Liver (tissue), 8 donors: ENCODE measurements at regions not wholly inside any gene's neighbourhood (a gene's known extent, or its start where the extent isn't known, plus 50 kb on each side); places are given as distances from the start of the nearest gene placed in this dataset.

Experiments
- DNase-seq: peaks from one replicate; pipeline ENCODE4 v3.0.0-alpha.2; 2017; ENCODE audit warnings: low spot score
- H3K27ac ChIP-seq, 2 donors: one replicate each; pipeline ENCODE4 v1.7.0; 2013; ENCODE audit warnings: inconsistent platforms in 2 of 2, low read length in 2 of 2, control low read depth in 1 of 2, low read depth in 1 of 2, mild to moderate bottlenecking in 1 of 2
- H3K27me3 ChIP-seq, 4 donors: one replicate each; pipeline versions ENCODE4 v1.6.1 to v1.7.0; 2013; ENCODE audit warnings: low read length in 3 of 4, inconsistent platforms in 1 of 4, mild to moderate bottlenecking in 1 of 4, moderate library complexity in 1 of 4; ENCODE audit not compliant: control insufficient read depth in 4 of 4, insufficient read depth in 4 of 4
- H3K36me3 ChIP-seq, 4 donors: one replicate each; pipeline versions ENCODE4 v1.6.1 to v1.7.0; 2013; ENCODE audit warnings: low read length in 3 of 4, mild to moderate bottlenecking in 3 of 4, low read depth in 1 of 4, moderate library complexity in 1 of 4; ENCODE audit not compliant: control insufficient read depth in 4 of 4, insufficient read depth in 3 of 4
- H3K4me1 ChIP-seq, 4 donors: one replicate each; pipeline versions ENCODE4 v1.6.1 to v1.7.0; 2013; ENCODE audit warnings: low read length in 3 of 4, mild to moderate bottlenecking in 3 of 4, moderate library complexity in 1 of 4; ENCODE audit not compliant: control insufficient read depth in 4 of 4, insufficient read depth in 4 of 4
- H3K4me3 ChIP-seq, 3 donors: one replicate each; pipeline versions ENCODE4 v1.6.1 to v1.7.0; 2013; ENCODE audit warnings: low read length in 3 of 3, control low read depth in 1 of 3, low read depth in 1 of 3, mild to moderate bottlenecking in 1 of 3
- H3K9ac ChIP-seq, 2 donors: one replicate each; pipeline ENCODE4 v1.7.0; 2013; ENCODE audit warnings: low read length in 2 of 2, mild to moderate bottlenecking in 2 of 2, moderate library complexity in 2 of 2, control low read depth in 1 of 2, low read depth in 1 of 2
- H3K9me3 ChIP-seq, 4 donors: one replicate each; pipeline versions ENCODE4 v1.6.1 to v1.7.0; 2013; ENCODE audit warnings: low read length in 3 of 4; ENCODE audit not compliant: control insufficient read depth in 4 of 4
- EGR1 ChIP-seq, 2 donors: IDR thresholded peaks; 2 replicates each; pipeline ENCODE4 v1.6.1; 2016 to 2018; ENCODE audit warnings: antibody characterized with exemption in 2 of 2, low read depth in 2 of 2
- FOXA1 ChIP-seq: IDR thresholded peaks from 2 replicates; pipeline ENCODE4 v1.6.1; 2016; ENCODE audit warnings: antibody characterized with exemption
- GABPA ChIP-seq, 2 donors: IDR thresholded peaks in 1 of 2; conservative IDR thresholded peaks in 1 of 2; 2 replicates each; pipeline ENCODE4 v1.6.1; 2016; ENCODE audit warnings: antibody characterized with exemption in 2 of 2, mild to moderate bottlenecking in 1 of 2, moderate library complexity in 1 of 2
- HNF4A ChIP-seq, 2 donors: conservative IDR thresholded peaks; 2 replicates each; pipeline ENCODE4 v1.6.1; 2016; ENCODE audit warnings: antibody characterized with exemption in 2 of 2, mild to moderate bottlenecking in 2 of 2
- JUND ChIP-seq, 2 donors: IDR thresholded peaks; 2 replicates each; pipeline ENCODE4 v1.6.1; 2016; ENCODE audit warnings: antibody characterized with exemption in 2 of 2
- MAX ChIP-seq: IDR thresholded peaks from 2 replicates; pipeline ENCODE4 v1.6.1; 2016; ENCODE audit warnings: antibody characterized with exemption
- NR2F2 ChIP-seq: IDR thresholded peaks from 2 replicates; pipeline ENCODE4 v1.6.1; 2016; ENCODE audit warnings: antibody characterized with exemption
- RAD21 ChIP-seq, 2 donors: IDR thresholded peaks; 2 replicates each; pipeline ENCODE4 v1.6.1; 2016; ENCODE audit warnings: antibody characterized with exemption in 2 of 2, mild to moderate bottlenecking in 2 of 2
- RXRA ChIP-seq, 2 donors: IDR thresholded peaks; 2 replicates each; pipeline ENCODE4 v1.6.1; 2017 to 2018; ENCODE audit warnings: antibody characterized with exemption in 2 of 2, mild to moderate bottlenecking in 1 of 2
- SP1 ChIP-seq: IDR thresholded peaks from 2 replicates; pipeline ENCODE4 v1.6.1; 2018; ENCODE audit warnings: antibody characterized with exemption, mild to moderate bottlenecking
- TAF1 ChIP-seq: conservative IDR thresholded peaks from 2 replicates; pipeline ENCODE4 v1.6.1; 2016; ENCODE audit warnings: antibody characterized with exemption, mild to moderate bottlenecking
- YY1 ChIP-seq: IDR thresholded peaks from 2 replicates; pipeline ENCODE4 v1.6.1; 2016; ENCODE audit warnings: antibody characterized with exemption, mild to moderate bottlenecking
- WGBS: extraction: QIAGEN DNeasy Blood & Tissue Kit; methylation state at CpG from one replicate; pipeline ENCODE4 v1.1.7; 2013; 5-methylcytosine and 5-hydroxymethylcytosine counted together
- TF ChIP-seq, protein P1 (sequence below): IDR thresholded peaks from 2 replicates; pipeline ENCODE4 v1.6.1; 2016; ENCODE audit warnings: antibody characterized with exemption
- TF ChIP-seq, protein P2 (sequence below): IDR thresholded peaks from 2 replicates; pipeline ENCODE4 v1.6.1; 2016; ENCODE audit warnings: antibody characterized with exemption
- TF ChIP-seq, protein P3 (sequence below): fragments of 150-350 bp; IDR thresholded peaks from 2 replicates; pipeline ENCODE4 v1.5.1; 2017; ENCODE audit warnings: improper control_type of control experiment, low read depth, low read length; ENCODE audit not compliant: missing input control
- donor health status: healthy.
- donor health status: healthy.
- donor health status: healthy.
- donor health status: healthy.
- donor health status: healthy.

GRCh38 chr13:92954746-92955145 is 271.9 kb upstream of the GPC6 start (continued):
- TF ChIP-seq GABPA (IDR thresholded peaks at IDR 0.05 in 1 of 2, conservative IDR thresholded peaks at IDR 0.05 in 1 of 2) (no peak), YY1 (no peak), EGR1 (IDR thresholded peaks at IDR 0.05; ENCODE audit: low read depth in 2 of 2) (no peak), JUND (IDR thresholded peaks at IDR 0.05) (no peak), TAF1 (no peak), FOXA1 (no peak), HNF4A (conservative IDR thresholded peaks at IDR 0.05) (no peak)
- TF ChIP-seq, protein P1, sequence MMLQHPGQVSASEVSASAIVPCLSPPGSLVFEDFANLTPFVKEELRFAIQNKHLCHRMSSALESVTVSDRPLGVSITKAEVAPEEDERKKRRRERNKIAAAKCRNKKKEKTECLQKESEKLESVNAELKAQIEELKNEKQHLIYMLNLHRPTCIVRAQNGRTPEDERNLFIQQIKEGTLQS, result no peak

- Histone ChIP-seq H3K4me1 (no peaks in the 10 kb centered on the region), H3K27me3 (no peaks in the 10 kb centered on the region), H3K9me3 (no peaks in the 10 kb centered on the region), H3K27ac (no peak overlapping the region), H3K9ac (no peak overlapping the region), H3K36me3 (no peaks in the 10 kb centered on the region), H3K4me3 (no peak overlapping the region)
- no peak for TF ChIP-seq JUND (IDR thresholded peaks at IDR 0.05)
- TF ChIP-seq YY1, result no peak
- no peak for TF ChIP-seq RXRA (IDR thresholded peaks at IDR 0.05)
- TF ChIP-seq, protein P2, sequence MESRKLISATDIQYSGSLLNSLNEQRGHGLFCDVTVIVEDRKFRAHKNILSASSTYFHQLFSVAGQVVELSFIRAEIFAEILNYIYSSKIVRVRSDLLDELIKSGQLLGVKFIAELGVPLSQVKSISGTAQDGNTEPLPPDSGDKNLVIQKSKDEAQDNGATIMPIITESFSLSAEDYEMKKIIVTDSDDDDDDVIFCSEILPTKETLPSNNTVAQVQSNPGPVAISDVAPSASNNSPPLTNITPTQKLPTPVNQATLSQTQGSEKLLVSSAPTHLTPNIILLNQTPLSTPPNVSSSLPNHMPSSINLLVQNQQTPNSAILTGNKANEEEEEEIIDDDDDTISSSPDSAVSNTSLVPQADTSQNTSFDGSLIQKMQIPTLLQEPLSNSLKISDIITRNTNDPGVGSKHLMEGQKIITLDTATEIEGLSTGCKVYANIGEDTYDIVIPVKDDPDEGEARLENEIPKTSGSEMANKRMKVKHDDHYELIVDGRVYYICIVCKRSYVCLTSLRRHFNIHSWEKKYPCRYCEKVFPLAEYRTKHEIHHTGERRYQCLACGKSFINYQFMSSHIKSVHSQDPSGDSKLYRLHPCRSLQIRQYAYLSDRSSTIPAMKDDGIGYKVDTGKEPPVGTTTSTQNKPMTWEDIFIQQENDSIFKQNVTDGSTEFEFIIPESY, result no peak
- TF ChIP-seq GABPA (IDR thresholded peaks at IDR 0.05 in 1 of 2, conservative IDR thresholded peaks at IDR 0.05 in 1 of 2), result no peak
- no peak for TF ChIP-seq NR2F2
- DNase-seq, result no peak
- 91% methylated on average over 8 of the region's 8 CpGs for WGBS
These were observed 266.8 kb upstream of the GPC6 start for GRCh38 chr13:92959790-92960189.

- H3K9me3 ChIP-seq, result no peaks in the 10 kb centered on the region
- H3K36me3 ChIP-seq, result no peaks in the 10 kb centered on the region
- H3K27me3 ChIP-seq, result no peaks in the 10 kb centered on the region
- H3K4me3 ChIP-seq, result no peak overlapping the region
- TF ChIP-seq SP1 (no peak), TAF1 (no peak), RAD21 (IDR thresholded peaks at IDR 0.05) (no peak), YY1 (no peak), MAX (no peak)
- TF ChIP-seq, protein P3, sequence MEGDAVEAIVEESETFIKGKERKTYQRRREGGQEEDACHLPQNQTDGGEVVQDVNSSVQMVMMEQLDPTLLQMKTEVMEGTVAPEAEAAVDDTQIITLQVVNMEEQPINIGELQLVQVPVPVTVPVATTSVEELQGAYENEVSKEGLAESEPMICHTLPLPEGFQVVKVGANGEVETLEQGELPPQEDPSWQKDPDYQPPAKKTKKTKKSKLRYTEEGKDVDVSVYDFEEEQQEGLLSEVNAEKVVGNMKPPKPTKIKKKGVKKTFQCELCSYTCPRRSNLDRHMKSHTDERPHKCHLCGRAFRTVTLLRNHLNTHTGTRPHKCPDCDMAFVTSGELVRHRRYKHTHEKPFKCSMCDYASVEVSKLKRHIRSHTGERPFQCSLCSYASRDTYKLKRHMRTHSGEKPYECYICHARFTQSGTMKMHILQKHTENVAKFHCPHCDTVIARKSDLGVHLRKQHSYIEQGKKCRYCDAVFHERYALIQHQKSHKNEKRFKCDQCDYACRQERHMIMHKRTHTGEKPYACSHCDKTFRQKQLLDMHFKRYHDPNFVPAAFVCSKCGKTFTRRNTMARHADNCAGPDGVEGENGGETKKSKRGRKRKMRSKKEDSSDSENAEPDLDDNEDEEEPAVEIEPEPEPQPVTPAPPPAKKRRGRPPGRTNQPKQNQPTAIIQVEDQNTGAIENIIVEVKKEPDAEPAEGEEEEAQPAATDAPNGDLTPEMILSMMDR, result no peak
- TF ChIP-seq, protein P2, result no peak
- no peak overlapping the region for H3K9ac ChIP-seq
- H3K27ac ChIP-seq, result no peak overlapping the region
- DNase-seq, result no peak
- WGBS, result 92% methylated on average over 1 of the region's 1 CpG
- no peaks in the 10 kb centered on the region for H3K4me1 ChIP-seq
These were observed 263.6 kb upstream of the GPC6 start for GRCh38 chr13:92963029-92963428.
